HCT116 (cell line): ENCODE measurements at regions not wholly inside any gene's neighbourhood (a gene's known extent, or its start where the extent isn't known, plus 50 kb on each side); places are given as distances from the start of the nearest gene placed in this dataset.

Source experiments
- ATF3 ChIP-seq: IDR thresholded peaks from 2 replicates; pipeline ENCODE4 v1.6.1; 2012
- CTCF ChIP-seq, 3 experiments: fragments of 200-600 bp in 1 of 3; sonication (generic) in 1 of 3; IDR thresholded peaks in 2 of 3; conservative IDR thresholded peaks in 1 of 3; 2 replicates each; pipeline ENCODE4 v1.5.1; 2012 to 2017; ENCODE audit warnings: low read depth in 2 of 3, low read length in 2 of 3, antibody characterized with exemption in 1 of 3, borderline replicate concordance in 1 of 3, control low read depth in 1 of 3, mild to moderate bottlenecking in 1 of 3, mixed read lengths in 1 of 3, mixed run types in 1 of 3, moderate library complexity in 1 of 3; ENCODE audit not compliant: insufficient read depth in 1 of 3
- EGR1 ChIP-seq: IDR thresholded peaks from 2 replicates; pipeline ENCODE4 v1.6.1; 2012; ENCODE audit warnings: low read depth
- ELF1 ChIP-seq: IDR thresholded peaks from 2 replicates; pipeline ENCODE4 v1.6.1; 2012; ENCODE audit warnings: low read depth, borderline replicate concordance
- EZH2 ChIP-seq: fragments of 200-600 bp; sonication (generic); IDR thresholded peaks from 2 replicates; pipeline ENCODE4 v1.6.1; 2017; ENCODE audit warnings: antibody characterized with exemption, mixed run types
- EZH2phosphoT487 ChIP-seq: fragments of 200-600 bp; IDR thresholded peaks from 2 replicates; pipeline ENCODE4 v1.6.1; 2018; ENCODE audit warnings: antibody characterized with exemption, borderline replicate concordance
- POLR2A ChIP-seq: IDR thresholded peaks from 2 replicates; pipeline ENCODE4 v1.7.0; 2011; ENCODE audit warnings: borderline replicate concordance; ENCODE audit not compliant: insufficient read depth, insufficient read length; ENCODE audit errors: extremely low read depth
- REST ChIP-seq: IDR thresholded peaks from 2 replicates; pipeline ENCODE4 v1.6.1; 2012; ENCODE audit warnings: low read depth
- SIN3A ChIP-seq: IDR thresholded peaks from 2 replicates; pipeline ENCODE4 v1.6.1; 2012; ENCODE audit warnings: low read depth
- SRF ChIP-seq: IDR thresholded peaks from 2 replicates; pipeline ENCODE4 v1.6.1; 2012; ENCODE audit warnings: low read depth
- TCF7L2 ChIP-seq: IDR thresholded peaks from 2 replicates; pipeline ENCODE4 v1.7.0; 2011; ENCODE audit warnings: borderline replicate concordance, inconsistent platforms; ENCODE audit not compliant: insufficient read depth, insufficient read length; ENCODE audit errors: extremely low read depth
- YY1 ChIP-seq: IDR thresholded peaks from 2 replicates; pipeline ENCODE4 v1.6.1; 2011; ENCODE audit warnings: low read length, low read depth, moderate library complexity, mild to moderate bottlenecking; ENCODE audit not compliant: insufficient replicate concordance; ENCODE audit errors: extremely low read depth

- no peak for TF ChIP-seq CTCF (IDR thresholded peaks at IDR 0.05 in 2 of 3, conservative IDR thresholded peaks at IDR 0.05 in 1 of 3; ENCODE audit: borderline replicate concordance in 1 of 3, insufficient read depth in 1 of 3, low read depth in 2 of 3, low read length in 2 of 3)
- TF ChIP-seq EZH2phosphoT487, result no peak
- TF ChIP-seq YY1, result no peak
- no peak for TF ChIP-seq SRF
- no peak for TF ChIP-seq ELF1
- TF ChIP-seq POLR2A, result no peak
- no peak for TF ChIP-seq REST
- no peak for TF ChIP-seq ATF3
- no peak for TF ChIP-seq TCF7L2
- no peak for TF ChIP-seq EZH2
- no peak for TF ChIP-seq SIN3A
- no peak for TF ChIP-seq EGR1
Measured at GRCh38 chr11:8858808-8859207, 52.2 kb upstream of the AKIP1 start.
